MM.1S (cell line): ENCODE measurements at regions not wholly inside any gene's neighbourhood (a gene's known extent, or its start where the extent isn't known, plus 50 kb on each side); places are given as distances from the start of the nearest gene placed in this dataset.

Experiments used
- CTCF ChIP-seq: fragments of 300-600 bp; sonication (generic); IDR thresholded peaks from 2 replicates; pipeline ENCODE4 v1.5.1; 2016; ENCODE audit warnings: antibody characterized with exemption, low read length, mixed read lengths
- EZH2 ChIP-seq: fragments of 300-600 bp; sonication (generic); optimal IDR thresholded peaks from 2 replicates; pipeline ENCODE3; 2017; ENCODE audit warnings: low read depth, mild to moderate bottlenecking, antibody characterized with exemption, low read length, mixed read lengths

DNA sequence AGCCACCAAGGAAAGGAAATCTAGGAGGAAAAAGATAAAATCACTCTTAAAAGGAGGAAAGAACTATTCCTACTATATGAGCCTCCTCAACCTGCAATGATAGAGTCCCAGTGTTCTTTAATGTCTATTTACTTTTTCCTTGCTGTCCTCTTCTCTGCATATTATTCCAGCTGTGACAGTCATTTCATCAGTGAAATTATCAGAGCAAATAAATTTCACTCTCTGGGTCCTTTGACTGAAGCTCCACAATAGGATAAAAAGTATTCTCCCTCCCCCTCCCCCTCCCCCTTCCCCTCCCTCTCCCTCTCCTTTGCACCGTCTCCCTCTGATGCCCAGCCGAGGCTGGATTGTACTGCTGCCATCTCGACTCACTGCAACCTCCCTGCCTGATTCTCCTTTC lies 107.5 kb upstream of the DPT start:
- TF ChIP-seq CTCF, result no peak
- no peak for TF ChIP-seq EZH2
